ENCODE measurements at regions not wholly inside any gene's neighbourhood (a gene's known extent, or its start where the extent isn't known, plus 50 kb on each side); places are given as distances from the start of the nearest gene placed in this dataset.

GRCh38 chr7:67857698-67858097, 861.1 kb downstream of the TYW1 start:
- TF ChIP-seq POLR2A (IDR thresholded peaks at IDR 0.05) (no peak), CTCF (IDR thresholded peaks at IDR 0.05 in 4 of 5, conservative IDR thresholded peaks at IDR 0.05 in 1 of 5) (no peak)

All from gastrocnemius medialis (tissue), 4 donors.